Trophoblast cell (in vitro differentiated cells and primary cell): ENCODE measurements at regions not wholly inside any gene's neighbourhood (a gene's known extent, or its start where the extent isn't known, plus 50 kb on each side); places are given as distances from the start of the nearest gene placed in this dataset.

Source experiments
- DNase-seq, 2 donors: peaks; one replicate each; pipeline ENCODE4 v3.0.0-alpha.2; 2016
- H2AFZ ChIP-seq: 2 replicates; pipeline ENCODE4 v1.6.1; 2013; ENCODE audit warnings: low read length, moderate library complexity, mild to moderate bottlenecking; ENCODE audit not compliant: insufficient read depth, poor library complexity
- H2AK5ac ChIP-seq: 2 replicates; pipeline ENCODE4 v1.6.1; 2013; ENCODE audit warnings: mild to moderate bottlenecking, low read length
- H2BK120ac ChIP-seq: 2 replicates; pipeline ENCODE4 v1.6.1; 2013; ENCODE audit warnings: low read length, mild to moderate bottlenecking, moderate library complexity; ENCODE audit not compliant: insufficient read depth, poor library complexity
- H2BK12ac ChIP-seq: 2 replicates; pipeline ENCODE4 v1.6.1; 2013; ENCODE audit warnings: mild to moderate bottlenecking, low read length, moderate library complexity
- H2BK5ac ChIP-seq: 2 replicates; pipeline ENCODE4 v1.6.1; 2013; ENCODE audit warnings: low read length, low read depth, moderate library complexity, mild to moderate bottlenecking; ENCODE audit not compliant: poor library complexity
- H3K14ac ChIP-seq: 2 replicates; pipeline ENCODE4 v1.6.1; 2013; ENCODE audit warnings: mild to moderate bottlenecking, low read length
- H3K18ac ChIP-seq: 2 replicates; pipeline ENCODE4 v1.6.1; 2013; ENCODE audit warnings: mild to moderate bottlenecking, low read length
- H3K23ac ChIP-seq: 2 replicates; pipeline ENCODE4 v1.6.1; 2013; ENCODE audit warnings: low read length
- H3K27ac ChIP-seq: 2 replicates; pipeline ENCODE4 v1.5.1; 2013; ENCODE audit warnings: low read depth, mild to moderate bottlenecking, inconsistent platforms, low read length, moderate library complexity
- H3K27me3 ChIP-seq: 2 replicates; pipeline ENCODE4 v1.6.1; 2013; ENCODE audit warnings: inconsistent platforms, mild to moderate bottlenecking, low read length, moderate library complexity; ENCODE audit not compliant: insufficient read depth
- H3K36me3 ChIP-seq, 2 experiments: 1 replicate in 1 of 2; 2 replicates in 1 of 2; pipeline ENCODE4 v1.6.1; 2013; ENCODE audit warnings: low read length in 2 of 2, mild to moderate bottlenecking in 2 of 2, moderate library complexity in 1 of 2; ENCODE audit not compliant: insufficient read depth in 2 of 2, control insufficient read depth in 1 of 2
- H3K4ac ChIP-seq: 2 replicates; pipeline ENCODE4 v1.6.1; 2013; ENCODE audit warnings: low read depth, mild to moderate bottlenecking, low read length, moderate library complexity
- H3K4me1 ChIP-seq, 2 experiments: 1 replicate in 1 of 2; 2 replicates in 1 of 2; pipeline ENCODE4 v1.6.1; 2013; ENCODE audit warnings: low read length in 2 of 2, mild to moderate bottlenecking in 2 of 2, moderate library complexity in 1 of 2; ENCODE audit not compliant: insufficient read depth in 2 of 2, control insufficient read depth in 1 of 2
- H3K4me2 ChIP-seq: 2 replicates; pipeline ENCODE4 v1.6.1; 2013; ENCODE audit warnings: inconsistent platforms, mild to moderate bottlenecking, low read length, moderate library complexity
- H3K4me3 ChIP-seq: 2 replicates; pipeline ENCODE4 v1.5.1; 2013; ENCODE audit warnings: mild to moderate bottlenecking, low read depth, low read length, inconsistent platforms
- H3K79me1 ChIP-seq: one replicate; pipeline ENCODE4 v1.6.1; 2013; ENCODE audit warnings: low read length
- H3K79me2 ChIP-seq: 2 replicates; pipeline ENCODE4 v1.6.1; 2013; ENCODE audit warnings: low read length, mild to moderate bottlenecking; ENCODE audit not compliant: control insufficient read depth, insufficient read depth, poor library complexity
- H3K9ac ChIP-seq: 2 replicates; pipeline ENCODE4 v1.6.1; 2013; ENCODE audit warnings: mild to moderate bottlenecking, low read length
- H3K9me3 ChIP-seq: 2 replicates; pipeline ENCODE4 v1.6.1; 2013; ENCODE audit warnings: low read depth, mild to moderate bottlenecking, control low read depth, inconsistent platforms, low read length; ENCODE audit not compliant: insufficient read depth
- H4K12ac ChIP-seq: 2 replicates; pipeline ENCODE4 v1.6.1; 2013; ENCODE audit warnings: low read depth, mild to moderate bottlenecking, low read length, moderate library complexity
- H4K8ac ChIP-seq: 2 replicates; pipeline ENCODE4 v1.6.1; 2013; ENCODE audit warnings: low read depth, mild to moderate bottlenecking, low read length, moderate library complexity
- H4K91ac ChIP-seq: one replicate; pipeline ENCODE4 v1.6.1; 2013; ENCODE audit warnings: low read depth, mild to moderate bottlenecking, low read length, moderate library complexity
- WGBS: extraction: QIAGEN DNeasy Blood & Tissue Kit; methylation state at CpG from one replicate; pipeline ENCODE4 v1.1.7; 2013; ENCODE audit warnings: missing lambda C conversion rate; ENCODE audit not compliant: insufficient read length, insufficient coverage; ENCODE audit errors: extremely low coverage; 5-methylcytosine and 5-hydroxymethylcytosine counted together

DNA sequence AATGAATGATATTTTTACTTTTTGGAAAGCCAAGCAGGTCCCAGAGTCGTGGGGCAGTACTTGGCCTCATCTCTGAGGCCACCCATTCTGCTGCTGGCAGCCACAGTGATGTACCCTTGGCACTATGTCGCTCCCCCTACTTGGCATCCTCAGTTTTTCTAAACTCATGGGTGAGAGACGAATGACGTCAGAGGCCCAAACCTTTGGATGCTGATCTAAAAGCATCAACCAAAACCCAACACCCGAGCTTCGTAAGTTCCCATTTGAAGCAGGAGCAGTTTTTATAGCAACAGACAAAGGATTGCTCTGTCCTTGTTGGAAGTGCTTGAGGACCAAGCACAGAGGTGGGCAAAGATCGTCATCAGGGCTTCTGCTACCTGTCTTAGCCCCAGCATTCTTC is 212.9 kb downstream of the PAX1 start:
- H3K27me3 ChIP-seq: no peaks in the 10 kb centered on the region
- no CpG with 5 or more reads among the region's 7 CpGs for whole genome bisulfite sequencing
- H2BK120ac ChIP-seq: no peak overlapping the region
- no peak overlapping the region for H4K12ac ChIP-seq
- no peak overlapping the region for H3K23ac ChIP-seq
- no peak overlapping the region for H2AK5ac ChIP-seq
- no peak overlapping the region for H3K27ac ChIP-seq
- no peak overlapping the region for H3K4me2 ChIP-seq
- no peak overlapping the region for H4K8ac ChIP-seq
- H2BK5ac ChIP-seq: no peak overlapping the region
- H3K4me1 ChIP-seq: no peaks in the 10 kb centered on the region
- H3K36me3 ChIP-seq: no peaks in the 10 kb centered on the region
- no peaks in the 10 kb centered on the region for H3K9me3 ChIP-seq
- no peak overlapping the region for H3K18ac ChIP-seq
- no peak overlapping the region for H2AFZ ChIP-seq
- H3K4ac ChIP-seq: no peak overlapping the region
- H3K79me2 ChIP-seq: no peaks in the 10 kb centered on the region
- H4K91ac ChIP-seq: no peak overlapping the region
- no peak overlapping the region for H2BK12ac ChIP-seq
- no peak overlapping the region for H3K4me3 ChIP-seq
- DNase-seq: no peak
- H3K14ac ChIP-seq: no peak overlapping the region
- H3K79me1 ChIP-seq: no peaks in the 10 kb centered on the region
- no peak overlapping the region for H3K9ac ChIP-seq

DNA sequence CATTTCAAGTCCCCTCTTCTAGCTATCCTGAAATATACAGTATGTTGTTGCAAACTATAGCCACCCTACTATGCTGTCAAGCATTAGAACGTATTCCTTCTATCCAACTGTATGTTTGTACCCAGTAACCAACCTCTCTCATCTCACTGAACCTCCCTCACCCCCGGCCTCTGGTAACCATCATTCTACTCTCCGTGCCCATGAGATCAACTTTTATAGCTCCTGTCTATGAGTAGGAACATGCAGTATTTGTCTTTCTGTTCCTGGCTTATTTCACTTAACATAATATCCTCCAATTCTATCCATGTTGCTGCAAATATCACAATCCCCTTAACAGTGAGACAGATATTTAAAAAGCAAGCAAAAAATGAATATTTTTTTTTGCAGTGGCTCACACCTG is 196.9 kb downstream of the PAX1 start:
- no peak overlapping the region for H4K8ac ChIP-seq
- no peak for DNase-seq
- H3K9me3 ChIP-seq: peaks cover 2% of the 10 kb centered on the region
- no peak overlapping the region for H2BK5ac ChIP-seq
- H3K79me1 ChIP-seq: no peaks in the 10 kb centered on the region
- no peaks in the 10 kb centered on the region for H3K36me3 ChIP-seq
- no peak overlapping the region for H3K18ac ChIP-seq
- no peaks in the 10 kb centered on the region for H3K79me2 ChIP-seq
- no CpG with 5 or more reads among the region's 3 CpGs for WGBS
- no peak overlapping the region for H3K4me3 ChIP-seq
- H3K4ac ChIP-seq: no peak overlapping the region
- H3K14ac ChIP-seq: no peak overlapping the region
- no peaks in the 10 kb centered on the region for H3K27me3 ChIP-seq
- no peak overlapping the region for H4K91ac ChIP-seq
- no peak overlapping the region for H3K9ac ChIP-seq
- no peaks in the 10 kb centered on the region for H3K4me1 ChIP-seq
- H3K4me2 ChIP-seq: no peak overlapping the region
- no peak overlapping the region for H2BK120ac ChIP-seq
- H4K12ac ChIP-seq: no peak overlapping the region
- no peak overlapping the region for H2AK5ac ChIP-seq
- H2BK12ac ChIP-seq: no peak overlapping the region
- no peak overlapping the region for H3K27ac ChIP-seq
- no peak overlapping the region for H2AFZ ChIP-seq
- no peak overlapping the region for H3K23ac ChIP-seq

DNA sequence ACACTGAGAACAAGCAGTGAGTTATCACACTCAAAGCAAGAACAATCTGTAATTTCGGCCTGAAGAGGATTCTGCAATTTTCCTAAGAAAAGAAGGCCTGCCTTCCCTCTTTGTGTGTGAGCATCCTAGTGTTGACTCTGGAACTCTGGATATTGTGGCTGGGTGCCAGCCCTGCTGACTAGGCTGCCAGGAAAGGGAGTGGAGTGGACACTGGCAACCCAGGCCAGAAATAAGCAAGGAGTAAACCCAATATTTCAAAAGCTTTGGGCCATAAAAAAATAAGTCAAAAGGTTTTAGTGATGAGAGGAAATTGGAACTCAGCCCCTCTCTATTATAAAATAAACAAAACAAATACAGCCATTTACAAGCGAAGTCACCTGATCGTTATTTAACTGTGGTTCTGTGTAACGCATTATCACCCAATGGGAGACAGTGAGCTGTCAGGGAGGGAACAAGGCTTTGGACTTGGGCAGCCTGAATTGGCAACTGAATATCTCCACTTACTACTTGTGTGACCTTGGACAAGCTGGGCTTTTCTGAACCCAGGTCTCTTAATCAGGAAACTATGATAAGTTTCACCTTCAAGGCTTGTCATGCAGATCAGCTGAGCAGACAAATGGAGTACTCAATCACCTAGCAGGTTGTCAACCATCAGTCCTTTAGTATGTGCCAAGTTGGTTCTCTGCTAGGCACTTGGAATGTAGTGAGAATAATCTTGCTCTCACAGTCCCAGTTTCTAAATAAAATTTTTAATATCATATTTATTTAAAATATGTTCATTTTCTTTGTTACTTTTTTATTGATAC is 196.2 kb downstream of the PAX1 start:
- Histone ChIP-seq H3K9ac (no peak overlapping the region), H3K14ac (no peak overlapping the region), H2AK5ac (no peak overlapping the region), H3K27me3 (no peaks in the 10 kb centered on the region), H3K4me1 (no peaks in the 10 kb centered on the region), H2BK120ac (no peak overlapping the region), H3K4ac (no peak overlapping the region), H3K23ac (no peak overlapping the region), H2AFZ (no peak overlapping the region), H2BK5ac (no peak overlapping the region), H3K36me3 (no peaks in the 10 kb centered on the region), H3K9me3 (peaks cover 2% of the 10 kb centered on the region), H3K4me3 (no peak overlapping the region), H4K91ac (no peak overlapping the region), H4K12ac (no peak overlapping the region), H3K4me2 (no peak overlapping the region), H2BK12ac (no peak overlapping the region), H4K8ac (no peak overlapping the region), H3K79me1 (no peaks in the 10 kb centered on the region), H3K27ac (no peak overlapping the region), H3K18ac (no peak overlapping the region), H3K79me2 (no peaks in the 10 kb centered on the region)
- WGBS: no CpG with 5 or more reads among the region's 4 CpGs
- DNase-seq: no peak

DNA sequence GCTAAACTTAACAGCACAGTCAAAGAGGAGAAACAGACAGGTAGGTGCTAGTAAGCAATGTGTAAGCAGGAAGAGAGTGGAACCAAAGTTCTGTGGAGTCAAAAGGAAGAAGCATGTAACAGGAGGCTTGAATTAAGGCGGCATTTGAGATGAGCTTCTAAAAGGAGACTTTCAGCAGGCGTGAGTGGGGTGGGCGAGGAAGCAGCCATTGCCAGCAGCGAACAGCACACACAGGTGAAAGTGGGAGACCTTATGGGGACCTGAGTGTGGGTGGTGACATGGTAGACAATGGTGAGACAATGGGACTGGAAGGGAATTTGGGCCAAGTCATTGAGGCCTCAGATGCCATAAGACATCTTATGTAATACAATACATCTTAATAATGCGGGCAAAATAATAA is 195.0 kb downstream of the PAX1 start:
- no peaks in the 10 kb centered on the region for H3K79me1 ChIP-seq
- H3K79me2 ChIP-seq: no peaks in the 10 kb centered on the region
- H3K23ac ChIP-seq: no peak overlapping the region
- H3K36me3 ChIP-seq: no peaks in the 10 kb centered on the region
- H3K4me2 ChIP-seq: no peak overlapping the region
- WGBS: no CpG with 5 or more reads among the region's 5 CpGs
- no peak overlapping the region for H3K4ac ChIP-seq
- no peak overlapping the region for H4K12ac ChIP-seq
- H3K27me3 ChIP-seq: no peaks in the 10 kb centered on the region
- no peak overlapping the region for H2AFZ ChIP-seq
- no peak overlapping the region for H3K9ac ChIP-seq
- H2BK12ac ChIP-seq: no peak overlapping the region
- DNase-seq: no peak
- H4K8ac ChIP-seq: no peak overlapping the region
- no peak overlapping the region for H4K91ac ChIP-seq
- H2BK5ac ChIP-seq: no peak overlapping the region
- H3K4me1 ChIP-seq: no peaks in the 10 kb centered on the region
- no peak overlapping the region for H3K18ac ChIP-seq
- H3K14ac ChIP-seq: no peak overlapping the region
- no peak overlapping the region for H2BK120ac ChIP-seq
- no peak overlapping the region for H3K27ac ChIP-seq
- peaks cover 2% of the 10 kb centered on the region for H3K9me3 ChIP-seq
- no peak overlapping the region for H3K4me3 ChIP-seq
- H2AK5ac ChIP-seq: no peak overlapping the region
